IMR-90 (cell line): ENCODE measurements at regions not wholly inside any gene's neighbourhood (a gene's known extent, or its start where the extent isn't known, plus 50 kb on each side); places are given as distances from the start of the nearest gene placed in this dataset.

Experiments used
- ATAC-seq: fragments of 200-7000 bp; cut with Tn5 transposase; 2 replicates; pipeline ENCODE4 v1.9.1; 2020; ENCODE audit warnings: low read depth, mild to moderate bottlenecking, moderate library complexity
- BruUV-seq: library from RNA; stranded (reverse); fragments of 400-500 nt; replicated peaks from 2 replicates; lab custom pipeline; 2021; lab: Mats Ljungman, UMichigan
- CTCF ChIA-PET: fragments of 300-600 bp; formaldehyde crosslinking; extraction: SDS; loops from one replicate; lab custom pipeline; 2021; ENCODE audit warnings: antibody characterized with exemption; lab: Yijun Ruan, JAX
- POLR2A ChIA-PET: fragments of 300-600 bp; sonication (Branson Sonifier 250); formaldehyde crosslinking; loops from one replicate; lab custom pipeline; 2022; ENCODE audit warnings: antibody characterized with exemption; ENCODE audit not compliant: unreplicated experiment; lab: Charles Lee
- DNase-seq: peaks from one replicate; pipeline ENCODE4 v3.0.0; 2013
- H2AFZ ChIP-seq: replicated peaks from 2 replicates; pipeline ENCODE3; 2013; ENCODE audit warnings: low read length, mild to moderate bottlenecking; ENCODE audit not compliant: poor library complexity
- H2AK5ac ChIP-seq: 2 replicates; pipeline ENCODE4 v1.6.1; 2013; ENCODE audit warnings: low read depth, low read length, inconsistent platforms
- H2AK9ac ChIP-seq: replicated peaks from 2 replicates; pipeline ENCODE3; 2013; ENCODE audit warnings: mild to moderate bottlenecking, low read depth, low read length, moderate library complexity; ENCODE audit not compliant: poor library complexity
- H2BK120ac ChIP-seq: 2 replicates; pipeline ENCODE4 v1.6.1; 2013; ENCODE audit warnings: low read depth, low read length, inconsistent platforms
- H2BK15ac ChIP-seq: 3 replicates; pipeline ENCODE4 v1.6.1; 2013; ENCODE audit warnings: low read depth, low read length, inconsistent platforms
- H2BK20ac ChIP-seq: 2 replicates; pipeline ENCODE4 v1.6.1; 2013; ENCODE audit warnings: low read depth, mild to moderate bottlenecking, inconsistent platforms, low read length, moderate library complexity
- H2BK5ac ChIP-seq: 2 replicates; pipeline ENCODE4 v1.6.1; 2013; ENCODE audit warnings: mild to moderate bottlenecking, low read depth, low read length, inconsistent platforms; ENCODE audit not compliant: poor library complexity, severe bottlenecking
- H3K14ac ChIP-seq: replicated peaks from 2 replicates; pipeline ENCODE4 v1.6.1; 2013; ENCODE audit warnings: low read depth, low read length, inconsistent platforms
- H3K18ac ChIP-seq: 2 replicates; pipeline ENCODE4 v1.6.1; 2013; ENCODE audit warnings: low read depth, low read length, control low read depth
- H3K23ac ChIP-seq: 2 replicates; pipeline ENCODE4 v1.6.1; 2013; ENCODE audit warnings: low read depth, low read length, inconsistent platforms
- H3K27ac ChIP-seq: 2 replicates; pipeline ENCODE4 v1.5.1; 2013; ENCODE audit warnings: mild to moderate bottlenecking, control low read depth, low read length; ENCODE audit not compliant: insufficient read depth
- H3K27me3 ChIP-seq: 2 replicates; pipeline ENCODE4 v1.6.1; 2013; ENCODE audit warnings: low read length; ENCODE audit not compliant: control insufficient read depth, insufficient read depth
- H3K36me3 ChIP-seq: 2 replicates; pipeline ENCODE4 v1.6.1; 2013; ENCODE audit warnings: low read length, mixed read lengths; ENCODE audit not compliant: control insufficient read depth, insufficient read depth
- H3K4ac ChIP-seq: 2 replicates; pipeline ENCODE4 v1.6.1; 2013; ENCODE audit warnings: low read depth, low read length, inconsistent platforms
- H3K4me1 ChIP-seq: 2 replicates; pipeline ENCODE4 v1.6.1; 2013; ENCODE audit warnings: low read length, mixed read lengths; ENCODE audit not compliant: control insufficient read depth, insufficient read depth
- H3K4me2 ChIP-seq: 2 replicates; pipeline ENCODE4 v1.6.1; 2013; ENCODE audit warnings: low read depth, mild to moderate bottlenecking, control low read depth, low read length, moderate library complexity
- H3K4me3 ChIP-seq: 2 replicates; pipeline ENCODE4 v1.5.1; 2013; ENCODE audit warnings: low read depth, mild to moderate bottlenecking, control low read depth, low read length, moderate library complexity; ENCODE audit not compliant: insufficient read depth
- H3K56ac ChIP-seq: 2 replicates; pipeline ENCODE4 v1.6.1; 2013; ENCODE audit warnings: low read length, inconsistent platforms; ENCODE audit not compliant: insufficient read depth; ENCODE audit errors: extremely low read depth
- H3K79me1 ChIP-seq, 2 experiments: 2 replicates each; pipeline ENCODE4 v1.6.1; 2013; ENCODE audit warnings: low read length in 2 of 2, inconsistent platforms in 1 of 2, low read depth in 1 of 2
- H3K9ac ChIP-seq: 2 replicates; pipeline ENCODE4 v1.6.1; 2013; ENCODE audit warnings: low read depth, low read length, control low read depth
- H3K9me1 ChIP-seq: 2 replicates; pipeline ENCODE4 v1.6.1; 2013; ENCODE audit warnings: low read length, inconsistent platforms; ENCODE audit not compliant: insufficient read depth
- H3K9me3 ChIP-seq: 2 replicates; pipeline ENCODE4 v1.6.1; 2013; ENCODE audit warnings: low read length; ENCODE audit not compliant: control insufficient read depth, insufficient read depth
- H4K20me1 ChIP-seq: 2 replicates; pipeline ENCODE4 v1.6.1; 2013; ENCODE audit warnings: low read length, inconsistent platforms; ENCODE audit not compliant: insufficient read depth
- H4K5ac ChIP-seq: 2 replicates; pipeline ENCODE4 v1.6.1; 2013; ENCODE audit warnings: mild to moderate bottlenecking, low read depth, low read length, control low read depth
- H4K8ac ChIP-seq, 2 experiments: 2 replicates each; pipeline ENCODE4 v1.6.1; 2013; ENCODE audit warnings: low read depth in 2 of 2, low read length in 2 of 2, control low read depth in 1 of 2, inconsistent platforms in 1 of 2
- H4K91ac ChIP-seq: 2 replicates; pipeline ENCODE4 v1.6.1; 2013; ENCODE audit warnings: low read depth, low read length, inconsistent platforms; ENCODE audit not compliant: insufficient read depth
- BHLHE40 ChIP-seq: fragments of 150-350 bp; IDR thresholded peaks from 2 replicates; pipeline ENCODE4 v1.6.1; 2016; ENCODE audit warnings: mild to moderate bottlenecking, low read depth, low read length
- CEBPB ChIP-seq: IDR thresholded peaks from 2 replicates; pipeline ENCODE4 v1.6.1; 2012; ENCODE audit warnings: low read depth, low read length, improper control_type of control experiment
- CHD1 ChIP-seq: IDR thresholded peaks from 2 replicates; pipeline ENCODE4 v1.6.1; 2012; ENCODE audit warnings: low read depth, low read length, improper control_type of control experiment
- FOS ChIP-seq: fragments of 150-350 bp; IDR thresholded peaks from 2 replicates; pipeline ENCODE4 v1.6.1; 2016; ENCODE audit warnings: low read depth, low read length
- MAFK ChIP-seq: IDR thresholded peaks from 2 replicates; pipeline ENCODE4 v1.6.1; 2012; ENCODE audit warnings: low read depth, low read length, improper control_type of control experiment
- MAZ ChIP-seq: IDR thresholded peaks from 2 replicates; pipeline ENCODE4 v1.6.1; 2012; ENCODE audit warnings: low read depth, mild to moderate bottlenecking, low read length, improper control_type of control experiment, moderate library complexity, borderline replicate concordance
- MXI1 ChIP-seq: IDR thresholded peaks from 2 replicates; pipeline ENCODE4 v1.6.1; 2012; ENCODE audit warnings: low read depth, mild to moderate bottlenecking, low read length, moderate library complexity, borderline replicate concordance
- NFE2L2 ChIP-seq: fragments of 150-350 bp; IDR thresholded peaks from 2 replicates; pipeline ENCODE4 v1.6.1; 2016; ENCODE audit warnings: low read depth, mild to moderate bottlenecking, low read length
- POLR2A ChIP-seq: IDR thresholded peaks from 2 replicates; pipeline ENCODE4 v1.6.1; 2012; ENCODE audit warnings: mild to moderate bottlenecking, low read depth, low read length
- RAD21 ChIP-seq: IDR thresholded peaks from 2 replicates; pipeline ENCODE4 v1.6.1; 2012; ENCODE audit warnings: low read length, improper control_type of control experiment
- RCOR1 ChIP-seq: IDR thresholded peaks from 2 replicates; pipeline ENCODE4 v1.6.1; 2012; ENCODE audit warnings: mild to moderate bottlenecking, low read length, improper control_type of control experiment; ENCODE audit not compliant: insufficient replicate concordance
- RFX5 ChIP-seq: IDR thresholded peaks from 2 replicates; pipeline ENCODE4 v1.8.0; 2012; ENCODE audit warnings: low read depth, mild to moderate bottlenecking, low read length, moderate library complexity
- WGBS, 2 experiments: methylation state at CpG; one replicate each; pipeline versions ENCODE4 v1.1.5 to v1.1.7; 2013; ENCODE audit warnings: missing lambda C conversion rate in 2 of 2; ENCODE audit not compliant: insufficient read length in 1 of 2; ENCODE audit errors: extremely low coverage in 2 of 2; 5-methylcytosine and 5-hydroxymethylcytosine counted together
- dilution Hi-C: fragments of 300-500 bp; cut with HindIII; formaldehyde crosslinking; loops from one replicate; pipeline ENCODE4 v1.14.3; 2018; ENCODE audit warnings: low sequenced_read_pairs; ENCODE audit not compliant: unreplicated experiment
- in situ Hi-C: fragments of 300-500 bp; cut with MboI; formaldehyde crosslinking; loops from 3 replicates; pipeline ENCODE4 v1.14.3; 2019; ENCODE audit warnings: low sequenced_read_pairs, inconsistent platforms, mixed read lengths
- intact Hi-C: fragments of 100-400 bp; cut with micrococcal nuclease; formaldehyde crosslinking; loops from 2 replicates; pipeline ENCODE4 v1.10.0; 2022
- TF ChIP-seq, protein P1 (sequence below): fragments of 150-350 bp; IDR thresholded peaks from 2 replicates; pipeline ENCODE4 v1.6.1; 2017; ENCODE audit warnings: mild to moderate bottlenecking, antibody characterized with exemption, low read length, low read depth
- TF ChIP-seq, protein P2 (sequence below): fragments of 150-350 bp; IDR thresholded peaks from 2 replicates; pipeline ENCODE4 v1.6.1; 2016; ENCODE audit warnings: low read depth, mild to moderate bottlenecking, low read length, moderate library complexity, borderline replicate concordance

DNA sequence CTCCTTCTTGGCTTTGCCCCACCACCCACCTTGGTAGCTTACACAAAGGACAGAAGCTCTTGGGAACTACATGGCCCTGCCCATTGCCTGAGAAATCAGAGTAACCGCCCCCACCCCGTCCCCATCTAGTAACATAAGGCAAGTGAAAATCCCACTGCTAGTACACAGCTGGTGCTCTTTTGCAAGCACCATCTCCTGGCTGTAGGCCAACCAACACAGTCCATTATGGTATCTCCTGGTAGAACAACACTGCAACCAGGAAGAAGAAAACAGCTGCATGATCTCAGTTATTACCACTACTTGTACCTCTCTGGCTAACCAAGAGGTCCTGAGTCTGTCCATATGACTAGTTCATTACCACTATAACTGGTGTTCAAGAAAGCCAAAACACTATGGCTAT lies 841.1 kb upstream of the MANEA start:
- Histone ChIP-seq H2BK120ac (no peak overlapping the region), H2BK5ac (no peak overlapping the region), H4K5ac (no peak overlapping the region), H2AK9ac (no peak overlapping the region), H3K79me1 (no peaks in the 10 kb centered on the region), H3K9me3 (peaks cover 3% of the 10 kb centered on the region; the same call in 1 of the 2 replicates), H3K4ac (no peak overlapping the region), H3K9ac (no peak overlapping the region), H2BK15ac (no peak overlapping the region), H3K9me1 (no peaks in the 10 kb centered on the region), H3K56ac (no peak overlapping the region), H4K8ac (no peak overlapping the region), H4K20me1 (no peaks in the 10 kb centered on the region), H2AK5ac (no peak overlapping the region), H3K18ac (no peak overlapping the region), H3K14ac (no peak overlapping the region), H3K23ac (no peak overlapping the region), H2AFZ (no peak overlapping the region), H4K91ac (no peak overlapping the region), H3K4me3 (no peak overlapping the region), H3K4me2 (no peak overlapping the region), H3K36me3 (no peaks in the 10 kb centered on the region), H2BK20ac (no peak overlapping the region), H3K4me1 (no peaks in the 10 kb centered on the region), H3K27ac (no peak overlapping the region), H3K27me3 (no peaks in the 10 kb centered on the region)
- 50% methylated on average over 2 of the region's 2 CpGs; no CpG with 5 or more reads in 1 of the 2 experiments for WGBS, 2 experiments
- TF ChIP-seq BHLHE40 = no peak
- no peak for TF ChIP-seq RCOR1
- TF ChIP-seq, protein P1, sequence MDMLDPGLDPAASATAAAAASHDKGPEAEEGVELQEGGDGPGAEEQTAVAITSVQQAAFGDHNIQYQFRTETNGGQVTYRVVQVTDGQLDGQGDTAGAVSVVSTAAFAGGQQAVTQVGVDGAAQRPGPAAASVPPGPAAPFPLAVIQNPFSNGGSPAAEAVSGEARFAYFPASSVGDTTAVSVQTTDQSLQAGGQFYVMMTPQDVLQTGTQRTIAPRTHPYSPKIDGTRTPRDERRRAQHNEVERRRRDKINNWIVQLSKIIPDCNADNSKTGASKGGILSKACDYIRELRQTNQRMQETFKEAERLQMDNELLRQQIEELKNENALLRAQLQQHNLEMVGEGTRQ = no peak
- no peak for TF ChIP-seq MXI1
- no peak for TF ChIP-seq NFE2L2
- TF ChIP-seq MAZ = no peak
- no peak for TF ChIP-seq CHD1
- TF ChIP-seq MAFK = no peak
- TF ChIP-seq, protein P2, sequence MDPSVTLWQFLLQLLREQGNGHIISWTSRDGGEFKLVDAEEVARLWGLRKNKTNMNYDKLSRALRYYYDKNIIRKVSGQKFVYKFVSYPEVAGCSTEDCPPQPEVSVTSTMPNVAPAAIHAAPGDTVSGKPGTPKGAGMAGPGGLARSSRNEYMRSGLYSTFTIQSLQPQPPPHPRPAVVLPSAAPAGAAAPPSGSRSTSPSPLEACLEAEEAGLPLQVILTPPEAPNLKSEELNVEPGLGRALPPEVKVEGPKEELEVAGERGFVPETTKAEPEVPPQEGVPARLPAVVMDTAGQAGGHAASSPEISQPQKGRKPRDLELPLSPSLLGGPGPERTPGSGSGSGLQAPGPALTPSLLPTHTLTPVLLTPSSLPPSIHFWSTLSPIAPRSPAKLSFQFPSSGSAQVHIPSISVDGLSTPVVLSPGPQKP = no peak
- no peak for TF ChIP-seq POLR2A
- TF ChIP-seq FOS = no peak
- TF ChIP-seq CEBPB = no peak
- TF ChIP-seq RAD21 = no peak
- no peak for TF ChIP-seq RFX5
- dilution Hi-C loops = no loop called here
- ATAC-seq (no peak), DNase-seq (no peak)
- intact Hi-C loops = no loop called here
- in situ Hi-C loops = no loop called here
- POLR2A ChIA-PET = no interaction called here
- CTCF ChIA-PET = no interaction called here
- BruUV-seq = no TSS peak
